ENCODE measurements at regions not wholly inside any gene's neighbourhood (a gene's known extent, or its start where the extent isn't known, plus 50 kb on each side); places are given as distances from the start of the nearest gene placed in this dataset.

DNA sequence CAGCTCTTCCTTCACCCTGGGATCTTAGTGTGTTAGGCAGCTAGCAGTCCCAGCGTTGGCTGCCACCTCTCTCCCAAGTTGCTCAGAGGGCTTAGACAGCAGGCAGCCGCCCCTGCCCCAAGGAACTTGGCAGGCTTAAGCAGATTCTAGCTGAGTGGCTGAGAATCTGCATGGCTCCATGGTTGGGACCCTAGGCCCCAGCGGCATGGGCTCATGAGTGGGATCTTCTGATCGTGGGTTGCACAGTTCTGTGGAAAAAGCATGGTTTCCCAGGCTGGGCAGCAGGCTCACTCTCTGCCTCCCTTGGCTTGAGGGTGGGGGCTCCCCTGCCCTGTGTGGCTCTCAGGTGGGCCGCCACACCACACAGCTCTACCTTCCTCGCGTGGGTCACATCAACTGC lies 1624.9 kb downstream of the GRIK2 start:
- Histone ChIP-seq H3K9me3 (ENCODE audit: low read depth) (no peaks in the 10 kb centered on the region), H3K36me3 (no peaks in the 10 kb centered on the region), H3K27ac (no peak overlapping the region), H3K27me3 (no peaks in the 10 kb centered on the region), H3K4me1 (ENCODE audit: low read depth) (no peaks in the 10 kb centered on the region), H3K4me3 (no peak overlapping the region)
- TF ChIP-seq, protein P1, sequence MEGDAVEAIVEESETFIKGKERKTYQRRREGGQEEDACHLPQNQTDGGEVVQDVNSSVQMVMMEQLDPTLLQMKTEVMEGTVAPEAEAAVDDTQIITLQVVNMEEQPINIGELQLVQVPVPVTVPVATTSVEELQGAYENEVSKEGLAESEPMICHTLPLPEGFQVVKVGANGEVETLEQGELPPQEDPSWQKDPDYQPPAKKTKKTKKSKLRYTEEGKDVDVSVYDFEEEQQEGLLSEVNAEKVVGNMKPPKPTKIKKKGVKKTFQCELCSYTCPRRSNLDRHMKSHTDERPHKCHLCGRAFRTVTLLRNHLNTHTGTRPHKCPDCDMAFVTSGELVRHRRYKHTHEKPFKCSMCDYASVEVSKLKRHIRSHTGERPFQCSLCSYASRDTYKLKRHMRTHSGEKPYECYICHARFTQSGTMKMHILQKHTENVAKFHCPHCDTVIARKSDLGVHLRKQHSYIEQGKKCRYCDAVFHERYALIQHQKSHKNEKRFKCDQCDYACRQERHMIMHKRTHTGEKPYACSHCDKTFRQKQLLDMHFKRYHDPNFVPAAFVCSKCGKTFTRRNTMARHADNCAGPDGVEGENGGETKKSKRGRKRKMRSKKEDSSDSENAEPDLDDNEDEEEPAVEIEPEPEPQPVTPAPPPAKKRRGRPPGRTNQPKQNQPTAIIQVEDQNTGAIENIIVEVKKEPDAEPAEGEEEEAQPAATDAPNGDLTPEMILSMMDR (IDR thresholded peaks at IDR 0.05; ENCODE audit: low read depth, low read length): no peak
- no peak for DNase-seq (ENCODE audit: low read depth in 1 of 2, low spot score in 1 of 2)

- Histone ChIP-seq H3K4me3 (no peak overlapping the region), H3K36me3 (no peaks in the 10 kb centered on the region), H3K4me1 (ENCODE audit: low read depth) (no peaks in the 10 kb centered on the region), H3K9me3 (ENCODE audit: low read depth) (no peaks in the 10 kb centered on the region), H3K27ac (no peak overlapping the region), H3K27me3 (no peaks in the 10 kb centered on the region)
- TF ChIP-seq, protein P1 (IDR thresholded peaks at IDR 0.05; ENCODE audit: low read depth, low read length): no peak
- DNase-seq (ENCODE audit: low read depth in 1 of 2, low spot score in 1 of 2): no peak
Observed at GRCh38 chr6:103017878-103018277, 1624.4 kb downstream of the GRIK2 start.

- Histone ChIP-seq H3K27me3 (no peaks in the 10 kb centered on the region), H3K4me3 (no peak overlapping the region), H3K9me3 (ENCODE audit: low read depth) (no peaks in the 10 kb centered on the region), H3K36me3 (no peaks in the 10 kb centered on the region), H3K4me1 (ENCODE audit: low read depth) (no peaks in the 10 kb centered on the region), H3K27ac (no peak overlapping the region)
- TF ChIP-seq, protein P1 (IDR thresholded peaks at IDR 0.05; ENCODE audit: low read depth, low read length): no peak
- no peak for DNase-seq (ENCODE audit: low read depth in 1 of 2, low spot score in 1 of 2)
Observed at GRCh38 chr6:103011605-103012004, 1618.1 kb downstream of the GRIK2 start.

GRCh38 chr6:103002282-103002681 lies 1608.8 kb downstream of the GRIK2 start:
- TF ChIP-seq, protein P1 (IDR thresholded peaks at IDR 0.05; ENCODE audit: low read depth, low read length): no peak
- H3K9me3 ChIP-seq (ENCODE audit: low read depth): no peaks in the 10 kb centered on the region
- H3K27me3 ChIP-seq: no peaks in the 10 kb centered on the region
- H3K27ac ChIP-seq: no peak overlapping the region
- H3K36me3 ChIP-seq: no peaks in the 10 kb centered on the region
- no peak for DNase-seq (ENCODE audit: low read depth in 1 of 2, low spot score in 1 of 2)
- H3K4me3 ChIP-seq: no peak overlapping the region
- peaks cover 3% of the 10 kb centered on the region for H3K4me1 ChIP-seq (ENCODE audit: low read depth)

DNA sequence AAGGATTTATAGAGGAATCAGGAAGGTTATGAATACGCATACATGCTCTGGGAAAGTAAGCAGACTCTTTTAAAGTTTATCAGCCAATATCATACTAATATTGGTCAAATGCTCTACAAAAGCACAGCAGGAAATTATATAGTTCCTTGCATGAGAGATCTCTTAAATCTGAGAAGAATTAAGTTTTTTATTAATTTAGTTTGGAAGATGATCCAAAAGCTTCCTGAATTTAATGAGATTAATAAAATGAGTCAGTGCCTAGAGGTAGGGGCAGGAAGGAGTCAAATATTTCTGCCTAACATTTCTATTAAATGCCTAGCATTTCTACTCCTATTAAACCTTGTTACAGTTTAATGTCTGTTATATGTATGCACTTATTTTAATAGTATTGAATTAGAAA lies 1608.2 kb downstream of the GRIK2 start:
- Histone ChIP-seq H3K9me3 (ENCODE audit: low read depth) (no peaks in the 10 kb centered on the region), H3K4me1 (ENCODE audit: low read depth) (peaks cover 3% of the 10 kb centered on the region), H3K27me3 (no peaks in the 10 kb centered on the region), H3K27ac (no peak overlapping the region), H3K36me3 (no peaks in the 10 kb centered on the region), H3K4me3 (no peak overlapping the region)
- TF ChIP-seq, protein P1 (IDR thresholded peaks at IDR 0.05; ENCODE audit: low read depth, low read length): no peak
- DNase-seq (ENCODE audit: low read depth in 1 of 2, low spot score in 1 of 2): no peak

- no peak overlapping the region for H3K27ac ChIP-seq
- TF ChIP-seq, protein P1 (IDR thresholded peaks at IDR 0.05; ENCODE audit: low read depth, low read length): no peak
Observed at GRCh38 chr6:103000688-103001087, 1607.2 kb downstream of the GRIK2 start.

More at GRCh38 chr6:103000688-103001087, 1607.2 kb downstream of the GRIK2 start:
- no peaks in the 10 kb centered on the region for H3K36me3 ChIP-seq
- H3K27me3 ChIP-seq: no peaks in the 10 kb centered on the region
- H3K4me3 ChIP-seq: no peak overlapping the region
- peaks cover 3% of the 10 kb centered on the region for H3K4me1 ChIP-seq (ENCODE audit: low read depth)
- no peaks in the 10 kb centered on the region for H3K9me3 ChIP-seq (ENCODE audit: low read depth)
- DNase-seq (ENCODE audit: low read depth in 1 of 2, low spot score in 1 of 2): no peak
